GM18909 (cell line): ENCODE measurements at regions not wholly inside any gene's neighbourhood (a gene's known extent, or its start where the extent isn't known, plus 50 kb on each side); places are given as distances from the start of the nearest gene placed in this dataset.
"Not testable (repeated sequence)": the region's sequence is repeated elsewhere in the genome, so short reads cannot be mapped to it uniquely, and the experiment has no call there.

Experiments used
- ATAC-seq: cut with Tn5 transposase; IDR thresholded peaks from one replicate; pipeline ENCODE4 v1.9.1; 2021; ENCODE audit warnings: mild to moderate bottlenecking; ENCODE audit not compliant: unreplicated experiment, poor library complexity

- ATAC-seq: no peak
These were observed 1356.4 kb downstream of the EFNA5 start for GRCh38 chr5:106314221-106314824.

- no peak for ATAC-seq
These were observed 1358.4 kb downstream of the EFNA5 start for GRCh38 chr5:106312360-106312759.

GRCh38 chr5:106311230-106311915 lies 1359.4 kb downstream of the EFNA5 start:
- ATAC-seq: no peak

GRCh38 chr5:106307265-106307664 lies 1363.5 kb downstream of the EFNA5 start:
- no peak for ATAC-seq

- ATAC-seq: no peak
These were observed 1364.3 kb downstream of the EFNA5 start for GRCh38 chr5:106306313-106307028.

- no peak for ATAC-seq
These were observed 1366.8 kb downstream of the EFNA5 start for GRCh38 chr5:106303911-106304310.

GRCh38 chr5:106292654-106293053 lies 1378.1 kb downstream of the EFNA5 start:
- no peak for ATAC-seq

GRCh38 chr5:106290841-106291240 lies 1379.9 kb downstream of the EFNA5 start:
- no peak for ATAC-seq

- ATAC-seq: no peak
These were observed 1381.8 kb downstream of the EFNA5 start for GRCh38 chr5:106288979-106289378.

- ATAC-seq: no peak
These were observed 1393.1 kb downstream of the EFNA5 start for GRCh38 chr5:106277540-106278096.

- no peak for ATAC-seq
These were observed 1401.4 kb downstream of the EFNA5 start for GRCh38 chr5:106269252-106269843.

- no peak for ATAC-seq
These were observed 1403.5 kb downstream of the EFNA5 start for GRCh38 chr5:106267256-106267655.

GRCh38 chr5:106262395-106262794 lies 1408.3 kb downstream of the EFNA5 start:
- no peak for ATAC-seq

- not testable (repeated sequence) for ATAC-seq
These were observed 1411.2 kb downstream of the EFNA5 start for GRCh38 chr5:106259431-106260090.

GRCh38 chr5:106258591-106259125 lies 1412.1 kb downstream of the EFNA5 start:
- ATAC-seq: no peak

- ATAC-seq: no peak
These were observed 1416.0 kb downstream of the EFNA5 start for GRCh38 chr5:106254784-106255183.

GRCh38 chr5:106246044-106246745 lies 1424.5 kb downstream of the EFNA5 start:
- not testable (repeated sequence) for ATAC-seq

- ATAC-seq: no peak
These were observed 1429.3 kb downstream of the EFNA5 start for GRCh38 chr5:106241409-106241808.

GRCh38 chr5:106205916-106206571 lies 1464.7 kb downstream of the EFNA5 start:
- no peak for ATAC-seq
